NCI-H460 (cell line): ENCODE measurements at regions not wholly inside any gene's neighbourhood (a gene's known extent, or its start where the extent isn't known, plus 50 kb on each side); places are given as distances from the start of the nearest gene placed in this dataset.
"Not testable (repeated sequence)": the region's sequence is repeated elsewhere in the genome, so short reads cannot be mapped to it uniquely, and the experiment has no call there.

Experiments used
- DNase-seq: peaks from one replicate; pipeline ENCODE4 v3.0.0-alpha.2; 2016; ENCODE audit warnings: low read depth; ENCODE audit errors: extremely low read depth

GRCh38 chr6:97779039-97779766 is 496.2 kb upstream of the MMS22L start:
- not testable (repeated sequence) for DNase-seq

GRCh38 chr6:97790926-97791590 is 508.0 kb upstream of the MMS22L start:
- DNase-seq = no peak

GRCh38 chr6:97805596-97805995 is 522.6 kb upstream of the MMS22L start:
- DNase-seq = no peak

GRCh38 chr6:97812940-97813339 is 529.9 kb upstream of the MMS22L start:
- DNase-seq = no peak

- DNase-seq = no peak
These were observed 531.0 kb upstream of the MMS22L start for GRCh38 chr6:97813889-97814567.

GRCh38 chr6:97815301-97815812 is 532.3 kb upstream of the MMS22L start:
- no peak for DNase-seq

GRCh38 chr6:97816526-97816925 is 533.5 kb upstream of the MMS22L start:
- DNase-seq = no peak

GRCh38 chr6:97819710-97820109 is 536.7 kb upstream of the MMS22L start:
- no peak for DNase-seq

- DNase-seq = no peak
These were observed 537.4 kb upstream of the MMS22L start for GRCh38 chr6:97820400-97820799.

GRCh38 chr6:97822632-97823031 is 539.6 kb upstream of the MMS22L start:
- DNase-seq = no peak

GRCh38 chr6:97841763-97842162 is 558.7 kb upstream of the MMS22L start:
- no peak for DNase-seq

- DNase-seq = no peak
These were observed 559.5 kb upstream of the MMS22L start for GRCh38 chr6:97842521-97842920.

- DNase-seq = no peak
These were observed 566.4 kb upstream of the MMS22L start for GRCh38 chr6:97849390-97849789.

GRCh38 chr6:97850458-97851212 is 567.6 kb upstream of the MMS22L start:
- no peak for DNase-seq

- DNase-seq = no peak
These were observed 580.7 kb upstream of the MMS22L start for GRCh38 chr6:97863697-97864096.

GRCh38 chr6:97864366-97864765 is 581.4 kb upstream of the MMS22L start:
- DNase-seq = no peak

- DNase-seq = no peak
These were observed 581.8 kb upstream of the MMS22L start for GRCh38 chr6:97864826-97865225.

- DNase-seq = no peak
These were observed 582.6 kb upstream of the MMS22L start for GRCh38 chr6:97865612-97866011.

- DNase-seq = no peak
These were observed 583.6 kb upstream of the MMS22L start for GRCh38 chr6:97866616-97867015.

GRCh38 chr6:97867177-97867576 is 584.2 kb upstream of the MMS22L start:
- DNase-seq = no peak

- DNase-seq = no peak
These were observed 587.3 kb upstream of the MMS22L start for GRCh38 chr6:97870273-97870672.
